Erythroblast (primary cell): ENCODE measurements at regions not wholly inside any gene's neighbourhood (a gene's known extent, or its start where the extent isn't known, plus 50 kb on each side); places are given as distances from the start of the nearest gene placed in this dataset.

Source experiments
- DNase-seq, 2 experiments: peaks; one replicate each; lab custom pipeline; 2025; lab: John Stamatoyannopoulos, UW
- GATA1 ChIP-seq: IDR thresholded peaks from 2 replicates; pipeline ENCODE4 v1.6.1; 2011; ENCODE audit warnings: low read depth, mild to moderate bottlenecking, control low read depth, low read length, moderate library complexity
- POLR2A ChIP-seq: IDR thresholded peaks from 2 replicates; pipeline ENCODE4 v1.6.1; 2011; ENCODE audit warnings: mild to moderate bottlenecking, low read length

GRCh38 chr10:130746311-130746710, 565.2 kb downstream of the TCERG1L start:
- TF ChIP-seq GATA1 (no peak), POLR2A (no peak)
- DNase-seq, result no peak

GRCh38 chr10:130747356-130747755, 564.2 kb downstream of the TCERG1L start:
- TF ChIP-seq GATA1, result no peak
- TF ChIP-seq POLR2A, result no peak
- DNase-seq, result no peak

- DNase-seq, result no peak
- no peak for TF ChIP-seq POLR2A
Observed at GRCh38 chr10:130747946-130748345, 563.6 kb downstream of the TCERG1L start.

GRCh38 chr10:130748409-130749057, 563.0 kb downstream of the TCERG1L start:
- DNase-seq, result no peak
- TF ChIP-seq GATA1, result no peak

- TF ChIP-seq POLR2A (no peak), GATA1 (no peak)
- no peak for DNase-seq
Observed at GRCh38 chr10:130749911-130750310, 561.6 kb downstream of the TCERG1L start.

- no peak for DNase-seq
Observed at GRCh38 chr10:130750441-130750840, 561.1 kb downstream of the TCERG1L start.

GRCh38 chr10:130751106-130751840, 560.2 kb downstream of the TCERG1L start:
- DNase-seq, result no peak
- no peak for TF ChIP-seq POLR2A
- no peak for TF ChIP-seq GATA1

More at GRCh38 chr10:130750441-130750840, 561.1 kb downstream of the TCERG1L start:
- no peak for TF ChIP-seq POLR2A
- TF ChIP-seq GATA1, result no peak

GRCh38 chr10:130751851-130752250, 559.7 kb downstream of the TCERG1L start:
- TF ChIP-seq GATA1, result no peak
- no peak for TF ChIP-seq POLR2A
- no peak for DNase-seq

- TF ChIP-seq POLR2A, result no peak
- no peak for TF ChIP-seq GATA1
- DNase-seq, result no peak
Observed at GRCh38 chr10:130756651-130757050, 554.9 kb downstream of the TCERG1L start.

- TF ChIP-seq GATA1, result no peak
- TF ChIP-seq POLR2A, result no peak
Observed at GRCh38 chr10:130757271-130757670, 554.2 kb downstream of the TCERG1L start.

GRCh38 chr10:130757821-130758489, 553.6 kb downstream of the TCERG1L start:
- TF ChIP-seq GATA1 (no peak), POLR2A (no peak)
- DNase-seq, result no peak

More at GRCh38 chr10:130757271-130757670, 554.2 kb downstream of the TCERG1L start:
- DNase-seq, result no peak

- no peak for DNase-seq
- TF ChIP-seq GATA1 (no peak), POLR2A (no peak)
Observed at GRCh38 chr10:130758529-130758928, 553.0 kb downstream of the TCERG1L start.

GRCh38 chr10:130761032-130761575, 550.4 kb downstream of the TCERG1L start:
- TF ChIP-seq GATA1 (no peak), POLR2A (no peak)
- no peak for DNase-seq

GRCh38 chr10:130761788-130762301, 549.7 kb downstream of the TCERG1L start:
- DNase-seq, result no peak
- no peak for TF ChIP-seq POLR2A
- no peak for TF ChIP-seq GATA1
